VCaP (cell line): ENCODE measurements at regions not wholly inside any gene's neighbourhood (a gene's known extent, or its start where the extent isn't known, plus 50 kb on each side); places are given as distances from the start of the nearest gene placed in this dataset.

Experiments used
- H3K27ac ChIP-seq: fragments of 450-650 bp; 2 replicates; pipeline ENCODE4 v1.5.1; 2017
- TF ChIP-seq, protein P1 (sequence below): fragments of 450-650 bp; conservative IDR thresholded peaks from 2 replicates; pipeline ENCODE4 v1.5.1; 2017; ENCODE audit warnings: mild to moderate bottlenecking, moderate library complexity

DNA sequence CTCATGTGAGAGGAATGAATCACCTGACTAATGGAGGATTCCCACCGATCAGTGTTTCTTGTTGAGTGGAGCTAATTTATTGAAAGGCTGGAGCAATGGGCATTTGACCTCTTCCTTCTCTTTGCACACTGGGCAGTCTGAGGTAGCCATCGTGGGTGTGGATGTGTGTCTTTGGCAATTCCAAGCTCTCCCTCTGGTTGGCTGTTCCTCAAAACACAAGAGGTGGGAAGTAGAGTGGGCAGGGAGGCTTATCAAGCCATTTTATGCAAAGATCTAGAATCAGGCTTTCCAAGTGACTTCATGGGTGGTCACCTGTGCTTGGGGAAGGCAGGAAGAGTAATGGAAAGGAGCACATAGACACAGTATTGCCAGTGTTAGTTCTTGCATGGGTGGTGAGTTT lies 154.8 kb downstream of the INSIG2 start:
- TF ChIP-seq, protein P1, sequence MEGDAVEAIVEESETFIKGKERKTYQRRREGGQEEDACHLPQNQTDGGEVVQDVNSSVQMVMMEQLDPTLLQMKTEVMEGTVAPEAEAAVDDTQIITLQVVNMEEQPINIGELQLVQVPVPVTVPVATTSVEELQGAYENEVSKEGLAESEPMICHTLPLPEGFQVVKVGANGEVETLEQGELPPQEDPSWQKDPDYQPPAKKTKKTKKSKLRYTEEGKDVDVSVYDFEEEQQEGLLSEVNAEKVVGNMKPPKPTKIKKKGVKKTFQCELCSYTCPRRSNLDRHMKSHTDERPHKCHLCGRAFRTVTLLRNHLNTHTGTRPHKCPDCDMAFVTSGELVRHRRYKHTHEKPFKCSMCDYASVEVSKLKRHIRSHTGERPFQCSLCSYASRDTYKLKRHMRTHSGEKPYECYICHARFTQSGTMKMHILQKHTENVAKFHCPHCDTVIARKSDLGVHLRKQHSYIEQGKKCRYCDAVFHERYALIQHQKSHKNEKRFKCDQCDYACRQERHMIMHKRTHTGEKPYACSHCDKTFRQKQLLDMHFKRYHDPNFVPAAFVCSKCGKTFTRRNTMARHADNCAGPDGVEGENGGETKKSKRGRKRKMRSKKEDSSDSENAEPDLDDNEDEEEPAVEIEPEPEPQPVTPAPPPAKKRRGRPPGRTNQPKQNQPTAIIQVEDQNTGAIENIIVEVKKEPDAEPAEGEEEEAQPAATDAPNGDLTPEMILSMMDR, result no peak
- H3K27ac ChIP-seq, result no peak overlapping the region

DNA sequence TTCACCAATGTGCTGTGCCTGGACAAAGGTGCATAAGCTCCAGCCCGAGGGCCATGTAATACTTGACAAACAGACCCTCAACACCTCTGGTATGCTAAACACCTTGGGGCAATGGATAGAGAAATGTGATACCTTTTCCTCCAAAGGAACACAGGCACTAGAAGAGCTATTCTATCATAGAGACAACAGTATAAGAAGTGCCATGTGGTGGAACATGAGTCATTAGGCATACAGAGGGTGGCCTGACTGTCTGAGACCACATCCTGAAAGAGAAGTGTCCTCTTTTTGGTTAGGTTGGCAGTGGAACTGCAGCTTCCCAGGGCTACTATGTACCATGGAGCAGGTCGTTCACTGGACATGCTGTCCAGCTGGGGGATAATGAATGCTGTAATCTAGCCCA lies 153.9 kb downstream of the INSIG2 start:
- TF ChIP-seq, protein P1, result no peak
- H3K27ac ChIP-seq, result no peak overlapping the region

DNA sequence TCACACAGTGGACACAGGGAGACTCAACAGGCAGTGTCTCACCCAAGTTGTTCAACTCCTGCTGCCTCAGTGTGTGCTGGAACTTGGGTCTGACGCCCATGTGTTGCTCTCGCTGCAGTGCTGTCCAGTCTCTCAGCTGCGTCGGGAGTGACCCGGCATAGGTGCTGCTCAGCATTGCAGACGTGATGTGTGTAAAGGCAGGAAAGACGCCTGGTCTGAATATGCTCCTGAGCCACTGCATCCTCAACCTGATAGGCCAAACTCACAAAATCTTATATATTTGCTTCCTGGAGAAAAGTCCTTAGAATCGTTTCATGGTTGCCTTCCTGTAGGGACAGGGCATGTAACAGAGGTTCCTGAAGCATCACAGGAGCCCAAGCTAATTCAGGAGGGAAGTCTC lies 152.9 kb downstream of the INSIG2 start:
- no peak overlapping the region for H3K27ac ChIP-seq
- TF ChIP-seq, protein P1, result no peak

DNA sequence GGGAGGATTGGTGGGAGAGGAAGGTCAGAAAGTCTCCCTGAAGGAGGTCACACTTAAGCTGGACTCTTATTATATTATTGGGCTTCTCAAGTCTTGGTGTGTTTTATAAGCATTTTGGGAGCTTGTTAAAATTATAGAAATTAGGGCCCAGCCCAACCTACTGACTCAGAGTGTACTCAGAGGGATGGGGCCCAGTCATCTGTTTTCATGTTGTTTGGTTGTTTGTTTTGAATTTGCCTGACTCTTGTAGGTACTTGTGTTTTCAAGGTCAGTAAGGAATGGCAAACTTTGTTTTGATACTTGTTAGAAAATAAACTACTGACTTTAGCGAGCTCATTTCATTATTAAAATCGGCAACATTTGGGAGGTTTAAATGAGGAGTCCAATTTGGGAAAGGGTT lies 152.0 kb downstream of the INSIG2 start:
- H3K27ac ChIP-seq, result no peak overlapping the region
- TF ChIP-seq, protein P1, result no peak

DNA sequence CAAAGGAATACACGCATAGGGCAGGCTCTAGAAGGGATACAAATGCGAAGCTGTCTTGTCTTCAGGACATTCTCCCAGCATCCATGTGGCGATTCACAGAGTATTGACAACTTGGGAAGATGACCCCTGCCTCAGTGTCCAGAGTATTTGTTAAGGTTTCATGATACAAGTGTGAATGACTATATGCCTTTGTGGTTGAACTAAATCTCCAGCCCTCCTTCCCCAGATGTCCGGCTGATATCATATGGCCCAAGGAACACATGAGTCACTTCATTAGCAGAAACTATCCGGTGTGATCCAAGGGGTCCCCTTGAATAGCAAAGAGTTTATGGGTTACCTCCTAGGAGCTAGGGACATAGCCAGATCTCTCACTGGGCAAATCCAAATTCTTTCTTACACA lies 151.0 kb downstream of the INSIG2 start:
- H3K27ac ChIP-seq, result no peak overlapping the region
- TF ChIP-seq, protein P1, result no peak

DNA sequence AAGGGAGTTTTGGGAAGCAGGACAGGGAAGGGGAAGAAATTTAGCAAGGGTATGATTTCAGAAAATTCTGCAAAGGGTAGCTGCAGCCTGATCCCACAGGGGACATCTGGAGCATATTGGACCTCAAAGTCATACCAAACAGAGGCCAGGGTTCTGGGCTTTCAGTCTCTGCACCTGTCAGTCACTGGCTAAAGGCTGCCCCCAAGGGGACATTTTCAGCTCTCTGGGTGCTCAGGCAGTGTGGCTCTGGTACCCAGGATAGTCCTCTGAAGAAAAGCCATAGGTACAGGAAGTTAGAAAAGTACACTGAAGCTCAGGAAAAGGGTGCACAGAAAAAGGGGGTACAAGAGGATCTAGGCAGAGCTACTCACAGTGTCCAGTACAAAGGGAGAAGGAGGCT lies 149.2 kb downstream of the INSIG2 start:
- H3K27ac ChIP-seq, result no peak overlapping the region
- TF ChIP-seq, protein P1, result no peak

DNA sequence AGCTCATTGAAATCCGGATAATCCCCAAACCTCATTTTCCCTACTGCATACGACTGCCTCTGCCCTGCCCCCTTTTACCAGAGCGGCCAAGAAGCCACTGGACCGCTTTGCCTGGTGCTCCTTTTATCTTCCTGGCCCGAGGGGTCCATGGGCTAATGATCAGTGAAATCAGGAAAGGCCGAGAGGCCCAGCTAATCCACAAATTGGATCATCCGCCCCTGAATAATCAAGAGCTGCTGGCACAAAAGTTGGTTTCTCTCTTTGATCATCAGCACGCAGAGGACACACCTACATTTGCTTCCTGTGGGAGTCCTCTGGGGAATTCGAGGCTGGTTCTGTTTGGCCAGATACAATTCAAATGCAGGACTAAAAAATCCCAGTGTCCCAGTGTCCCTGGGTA lies 144.5 kb downstream of the INSIG2 start:
- TF ChIP-seq, protein P1, result no peak

DNA sequence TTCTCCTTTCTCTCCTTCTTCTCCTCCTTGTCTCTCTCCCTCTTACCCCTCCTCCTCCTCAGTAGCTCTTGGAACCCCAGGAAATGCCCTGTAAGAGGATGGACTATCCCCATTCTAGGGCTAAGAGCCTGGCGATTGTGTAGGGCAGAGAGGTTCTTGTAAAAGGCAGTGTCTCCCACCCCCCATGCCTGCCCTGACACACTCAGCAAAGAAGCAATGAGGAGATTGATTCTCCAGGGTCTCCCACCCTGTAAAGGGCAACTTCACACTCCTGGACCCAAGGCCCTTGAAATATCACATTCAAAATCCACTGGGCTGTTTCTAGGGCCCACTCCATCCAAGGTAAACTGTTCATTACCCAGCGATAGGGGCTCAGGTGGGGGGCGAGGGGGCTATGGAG lies 144.1 kb downstream of the INSIG2 start:
- no peak overlapping the region for H3K27ac ChIP-seq
- TF ChIP-seq, protein P1, result no peak

More for the DNA sequence above, 144.5 kb downstream of the INSIG2 start:
- H3K27ac ChIP-seq, result no peak overlapping the region
